NCI-H146 (cell line): ENCODE measurements at regions not wholly inside any gene's neighbourhood (a gene's known extent, or its start where the extent isn't known, plus 50 kb on each side); places are given as distances from the start of the nearest gene placed in this dataset.

Experiments used
- DNase-seq: peaks from one replicate; lab custom pipeline; 2025; lab: John Stamatoyannopoulos, UW

DNA sequence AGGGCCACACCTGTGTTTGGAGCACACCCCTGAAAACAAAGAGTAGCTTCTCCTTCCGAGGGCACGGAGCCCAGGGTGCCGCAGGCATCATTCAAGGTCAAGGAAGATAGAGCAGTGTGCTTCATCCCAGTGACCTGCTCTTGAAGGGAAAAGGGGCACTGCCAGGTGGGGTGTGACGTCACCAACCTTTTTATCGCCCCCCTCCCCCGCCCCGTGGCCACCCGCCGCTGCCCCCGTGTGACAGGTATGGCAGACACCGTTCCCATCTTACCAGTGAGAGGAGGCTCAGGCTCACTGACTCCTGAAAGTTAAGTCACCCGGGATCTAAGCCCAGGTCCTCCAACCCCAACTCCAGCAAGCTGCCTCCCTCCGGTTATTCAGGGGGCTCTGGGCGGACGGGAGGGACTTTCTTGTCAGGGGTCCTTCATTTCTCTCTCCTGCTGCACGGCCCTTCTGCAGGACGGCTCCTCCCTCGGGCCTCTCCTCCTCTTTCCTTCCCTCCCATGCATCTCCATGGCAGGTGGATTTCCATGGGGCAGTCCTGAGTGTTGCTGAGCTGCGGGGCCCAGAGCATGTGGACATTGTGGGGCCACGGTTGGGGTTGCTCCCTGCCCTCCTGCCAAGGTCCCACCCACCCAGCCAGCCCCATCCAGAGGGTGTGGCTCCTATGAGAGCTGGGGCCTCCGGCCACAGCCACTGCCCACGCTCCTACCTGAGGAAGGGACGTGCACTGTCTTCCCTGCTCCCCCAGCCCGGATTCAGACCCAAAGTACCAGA is 114.1 kb upstream of the HDAC4 start:
- DNase-seq: no peak

DNA sequence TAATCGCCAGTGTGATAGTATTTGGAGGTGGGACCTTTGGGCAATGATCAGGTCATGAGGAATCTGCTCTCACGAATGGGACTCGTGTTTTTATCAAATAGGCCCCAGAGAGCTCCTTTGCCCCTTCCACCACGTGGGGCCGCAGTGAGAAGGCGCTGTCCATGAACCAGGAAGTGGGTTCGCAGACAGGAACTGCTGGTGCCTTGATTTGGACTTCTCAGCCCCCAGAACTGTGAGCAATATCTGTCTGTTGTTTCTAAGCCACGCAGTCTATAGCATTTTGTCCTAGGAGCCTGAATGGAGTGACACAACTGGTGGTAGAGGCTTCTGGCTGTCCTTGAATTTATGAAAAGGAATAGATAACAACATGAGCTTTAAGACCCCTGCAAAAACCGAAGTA is 111.2 kb upstream of the HDAC4 start:
- no peak for DNase-seq

DNA sequence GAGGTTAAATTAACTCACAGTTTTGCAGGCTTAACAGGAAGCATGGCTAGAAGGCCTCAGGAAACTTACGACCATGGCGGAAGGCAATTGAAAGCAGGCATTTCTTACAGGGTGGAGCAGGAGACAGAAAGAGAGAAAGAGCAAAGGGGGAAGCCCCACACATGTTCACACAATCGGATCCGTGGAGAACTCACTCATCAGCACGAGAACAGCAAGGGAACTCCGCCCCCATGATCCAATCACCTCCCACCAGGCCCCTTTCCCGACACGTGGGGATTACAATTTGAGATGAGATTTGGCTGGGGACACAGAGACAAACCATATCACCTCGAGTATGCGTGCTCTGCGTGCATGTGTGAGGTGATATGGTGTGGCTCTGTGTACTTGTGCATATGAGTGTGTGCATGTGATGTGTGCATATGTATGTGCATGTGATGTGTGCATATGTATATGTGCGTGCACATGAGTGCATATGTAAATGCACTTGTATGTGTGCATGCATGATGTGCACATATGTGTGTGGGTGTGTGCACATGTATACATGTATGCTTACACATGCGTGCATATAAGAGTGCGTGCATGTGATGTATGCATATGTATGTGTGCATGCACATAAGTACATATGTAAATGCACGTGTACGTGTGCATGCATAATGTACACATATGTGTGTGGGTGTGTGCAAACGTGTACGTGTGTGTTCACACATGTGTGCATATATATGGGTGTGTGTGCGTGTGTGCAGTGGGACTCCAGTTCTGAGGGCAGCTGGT is 108.7 kb upstream of the HDAC4 start:
- DNase-seq: no peak

DNA sequence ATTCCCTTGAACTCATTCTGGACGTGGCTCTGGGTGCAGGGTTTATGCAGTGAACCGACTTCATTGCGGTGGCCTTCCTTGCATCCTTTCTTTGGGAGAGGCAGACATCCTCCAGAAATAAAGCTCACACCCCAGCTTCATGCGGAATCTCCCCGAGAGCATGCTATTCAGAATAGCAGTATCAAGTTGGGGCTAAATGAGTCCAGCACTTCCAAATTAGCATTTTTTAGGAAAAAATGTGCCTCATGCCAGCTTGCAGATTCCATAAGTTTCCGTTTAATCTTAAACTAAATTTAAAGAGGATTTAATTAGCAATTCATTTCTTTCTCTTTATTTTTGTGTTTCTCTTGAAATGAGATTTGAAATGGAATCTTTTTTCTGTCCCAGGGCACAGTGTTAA is 107.4 kb upstream of the HDAC4 start:
- no peak for DNase-seq

DNA sequence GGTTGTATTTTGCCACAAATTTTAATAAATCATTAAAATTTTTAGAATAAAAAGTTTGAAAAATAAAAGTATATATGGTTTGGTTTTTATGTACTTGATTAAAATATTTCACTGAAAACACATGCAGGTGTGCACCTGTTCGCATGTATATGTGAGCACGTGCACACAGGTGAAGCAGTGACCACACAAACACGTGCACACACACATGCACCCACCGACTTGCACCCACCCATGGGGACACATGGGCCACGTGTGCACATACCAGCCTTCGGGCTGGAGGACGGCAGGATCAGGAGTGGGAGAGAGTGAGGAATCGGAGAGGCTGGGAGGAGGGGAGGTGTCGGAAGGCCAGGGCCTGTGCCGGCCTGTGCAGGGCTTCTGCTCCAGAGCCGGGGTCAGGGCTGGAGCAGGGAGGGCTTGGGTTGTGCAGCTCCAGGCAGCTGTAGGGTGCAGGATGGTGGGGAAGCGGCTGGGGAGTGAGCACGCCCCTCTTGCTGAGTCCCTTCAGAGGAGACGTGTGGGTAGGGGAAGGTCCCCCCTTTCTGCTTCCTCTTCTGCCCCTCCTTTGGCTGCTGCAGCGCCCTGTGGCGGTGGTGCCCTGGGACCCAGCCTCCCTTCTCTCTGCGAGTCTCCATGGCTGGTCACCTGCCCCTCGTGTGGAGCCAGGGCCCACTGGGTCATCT is 106.9 kb upstream of the HDAC4 start:
- DNase-seq: no peak

DNA sequence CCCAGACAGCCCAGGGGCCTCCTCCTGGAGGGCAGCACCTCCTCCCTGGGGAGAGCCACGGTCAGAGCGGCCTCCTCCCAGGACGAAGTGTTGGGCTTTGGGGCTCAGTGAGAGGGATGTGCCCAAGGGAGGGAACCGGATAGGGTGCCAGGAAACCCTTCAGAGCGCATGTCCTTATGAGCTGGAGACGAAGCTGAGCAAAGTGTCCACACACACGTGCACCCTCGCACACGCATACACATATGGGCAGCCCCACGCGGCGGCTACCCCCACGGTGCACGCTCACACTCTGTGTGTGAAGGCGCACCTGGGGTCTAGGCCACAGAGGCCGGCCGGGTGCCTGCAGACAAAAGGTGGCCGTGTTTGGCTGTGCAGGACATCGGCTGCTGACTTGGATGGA is 106.1 kb upstream of the HDAC4 start:
- no peak for DNase-seq

DNA sequence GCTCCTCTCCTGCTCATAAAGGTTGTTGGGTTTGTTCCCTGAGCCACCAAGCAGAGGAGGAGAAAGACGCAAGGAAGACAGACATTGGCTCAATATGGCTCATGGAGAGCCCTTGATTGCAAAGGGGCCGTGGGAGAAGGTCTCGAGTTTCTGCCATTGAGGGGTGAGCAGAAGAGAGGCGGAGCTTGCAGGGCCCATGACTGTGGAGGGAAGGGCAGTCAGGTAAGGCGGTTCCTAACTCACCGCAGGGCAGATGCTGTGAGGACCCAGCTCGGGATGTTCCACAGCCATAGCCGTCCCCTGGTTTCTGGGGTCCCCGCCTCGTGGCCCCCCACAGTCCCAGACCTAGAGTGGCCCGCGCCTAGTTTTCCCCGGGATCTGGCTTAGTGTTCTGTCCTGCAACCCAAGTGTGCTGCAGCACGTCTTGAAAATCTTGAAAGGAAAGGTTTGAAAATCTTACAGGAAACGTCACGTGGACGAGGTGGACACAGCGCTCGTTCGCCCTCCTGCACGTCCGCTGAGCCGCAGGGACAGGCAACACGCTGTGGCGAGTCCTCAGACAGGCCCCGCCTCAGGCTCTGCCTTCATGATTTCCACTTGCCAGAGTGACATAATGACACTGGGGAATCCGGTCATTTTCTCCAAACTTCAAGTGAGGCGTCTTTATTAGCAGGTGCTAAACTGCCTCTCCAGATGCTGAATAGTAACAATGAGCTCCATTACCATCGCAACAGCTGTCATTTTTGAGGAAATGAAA is 105.5 kb upstream of the HDAC4 start:
- no peak for DNase-seq

DNA sequence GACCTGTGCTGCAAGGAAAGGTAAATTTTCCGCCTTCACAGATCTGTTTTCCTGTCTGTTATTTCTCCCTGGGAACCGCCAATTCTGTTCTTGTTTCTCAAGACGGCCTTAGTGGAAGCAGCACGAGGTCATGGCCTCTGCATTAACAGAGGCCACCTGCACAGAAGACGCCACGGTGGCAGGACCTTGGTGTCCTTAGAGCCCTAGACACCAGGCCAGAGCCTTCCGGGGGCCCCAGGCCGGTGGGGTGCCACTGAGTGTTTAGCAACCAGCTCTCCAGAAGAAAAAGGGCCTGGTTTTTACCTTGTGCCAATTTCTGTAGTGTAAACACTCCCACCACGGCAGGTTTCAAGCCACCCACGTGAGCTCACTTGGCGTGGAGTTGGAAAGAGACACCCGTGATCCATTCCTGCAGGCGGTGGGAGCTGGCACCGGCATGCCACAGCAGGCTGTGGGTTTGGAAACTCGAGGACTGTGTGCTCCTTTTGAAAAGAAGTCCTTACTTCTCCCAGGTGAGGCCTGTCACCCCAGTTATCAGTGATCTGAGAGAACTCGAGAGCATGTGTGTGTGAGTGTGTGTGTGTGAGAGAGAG is 103.9 kb upstream of the HDAC4 start:
- DNase-seq: no peak

DNA sequence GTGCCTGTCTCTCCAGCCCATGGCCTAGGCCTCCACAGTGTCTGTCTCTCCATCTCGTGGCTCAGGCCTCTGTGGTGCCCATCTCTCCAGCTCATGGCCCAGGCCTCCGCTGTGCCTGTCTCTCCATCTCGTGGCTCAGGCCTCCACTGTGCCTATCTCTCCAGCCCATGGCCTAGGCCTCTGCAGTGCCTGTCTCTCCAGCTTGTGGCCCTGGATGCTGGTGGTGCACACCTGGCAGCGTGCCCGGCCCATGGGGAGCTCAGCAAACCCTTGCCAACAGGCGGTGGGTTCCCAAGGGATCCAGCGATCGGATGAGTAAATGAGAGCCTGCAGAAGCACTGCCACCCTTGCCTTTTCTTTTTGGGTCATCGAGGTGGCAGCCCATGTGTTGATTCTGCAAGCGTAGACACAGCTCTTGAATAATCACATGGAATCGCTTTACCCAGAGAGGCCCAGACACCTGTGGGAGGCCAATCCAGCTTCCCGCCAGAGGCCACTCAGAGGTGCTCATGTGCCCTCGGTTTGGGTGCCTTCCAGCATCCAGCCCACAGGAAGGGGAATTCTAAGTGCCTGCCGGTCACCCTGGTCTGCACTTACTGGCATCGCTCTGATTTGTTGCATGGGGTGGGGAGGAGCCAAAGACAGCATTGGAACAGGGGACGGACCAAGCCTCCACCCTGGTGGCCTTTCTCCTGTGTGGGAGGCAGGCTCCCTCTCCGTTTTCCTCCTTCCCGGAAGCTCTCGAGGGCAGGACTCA is 101.8 kb upstream of the HDAC4 start:
- no peak for DNase-seq

DNA sequence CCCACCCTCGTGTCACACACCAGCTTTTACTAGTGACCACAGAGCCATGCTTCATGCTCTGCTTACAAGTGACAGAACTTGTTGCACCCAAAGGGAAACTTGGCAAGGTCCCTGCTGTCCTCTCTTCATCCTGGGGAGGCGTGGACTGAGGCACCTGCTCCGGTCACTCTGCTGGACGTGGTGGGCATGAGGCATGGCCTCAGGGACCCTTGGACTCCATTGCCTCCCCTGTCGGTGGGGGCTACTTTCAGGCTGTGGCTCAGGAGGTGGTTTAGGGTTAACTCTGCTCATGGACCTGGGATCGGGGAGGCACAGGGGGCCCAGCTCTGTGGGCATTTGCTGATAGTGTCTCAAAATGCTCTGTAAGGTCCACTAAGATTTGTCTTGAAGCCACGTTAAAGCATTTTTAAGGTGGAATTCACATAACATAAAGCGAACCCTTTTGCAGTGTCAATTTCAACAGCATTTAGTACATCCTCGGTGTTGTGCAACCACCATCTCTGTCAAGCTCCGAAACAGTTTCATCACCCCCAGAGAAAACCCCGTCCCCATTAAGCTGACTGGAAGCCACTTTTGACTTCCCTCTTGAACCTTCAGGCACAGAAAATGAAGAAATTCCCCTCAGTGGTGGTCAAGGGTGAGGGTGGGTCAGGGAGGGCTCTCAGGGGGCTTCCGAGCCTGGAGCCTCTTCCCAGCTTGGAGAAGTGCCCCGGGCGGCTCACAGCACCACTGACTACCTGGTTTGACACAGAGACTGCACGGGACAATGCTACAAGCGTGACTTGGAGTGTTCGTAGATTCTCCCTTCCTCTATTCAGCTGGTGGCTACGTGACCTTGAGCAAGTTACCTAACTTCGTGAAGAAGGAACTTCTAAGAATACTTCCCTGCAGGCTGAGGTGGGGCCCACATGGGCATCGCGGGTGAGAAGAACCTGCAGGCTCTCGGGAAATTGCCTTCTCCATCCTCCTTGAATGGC is 100.0 kb upstream of the HDAC4 start:
- no peak for DNase-seq

DNA sequence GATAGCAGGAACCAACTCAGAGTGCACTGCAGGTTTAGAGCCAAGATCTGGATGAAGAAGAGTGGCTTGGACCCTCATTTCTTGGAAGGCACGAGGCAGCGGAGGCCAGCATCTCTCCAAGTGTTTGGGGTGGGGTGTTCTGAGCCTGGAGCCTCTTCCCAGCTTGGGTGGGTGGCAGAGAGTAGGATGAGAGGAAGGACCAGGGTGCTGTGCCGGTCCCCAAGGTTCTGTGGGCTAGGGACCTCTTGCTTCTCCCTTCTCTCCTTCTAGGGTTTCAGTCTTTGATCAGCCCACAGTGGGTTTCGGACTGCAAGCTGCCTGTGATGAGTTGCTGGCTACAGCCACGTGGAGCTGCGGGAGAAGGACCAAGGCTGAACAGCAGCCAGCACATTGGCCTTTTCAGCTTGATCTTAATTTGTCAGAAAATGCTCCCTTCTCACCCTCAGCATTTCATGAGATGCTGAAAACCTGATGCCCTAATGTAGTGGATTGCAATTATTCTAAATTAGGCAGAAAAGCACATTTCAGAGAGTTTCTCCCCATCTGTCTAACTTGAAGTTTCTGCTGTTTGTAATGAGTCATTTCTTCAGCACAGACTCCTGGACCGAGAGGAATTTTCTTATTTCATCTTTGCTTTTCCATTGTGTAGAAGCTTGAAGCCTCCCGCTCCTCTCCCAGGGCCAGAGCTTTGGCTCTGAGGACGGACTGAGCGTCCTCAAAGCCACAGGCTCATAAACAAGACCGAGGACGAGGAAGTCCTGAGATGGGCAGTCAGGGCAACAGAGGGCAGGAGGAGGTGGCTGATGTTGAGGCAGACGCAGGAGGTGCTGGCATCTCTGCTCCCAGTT is 99.1 kb upstream of the HDAC4 start:
- DNase-seq: no peak

DNA sequence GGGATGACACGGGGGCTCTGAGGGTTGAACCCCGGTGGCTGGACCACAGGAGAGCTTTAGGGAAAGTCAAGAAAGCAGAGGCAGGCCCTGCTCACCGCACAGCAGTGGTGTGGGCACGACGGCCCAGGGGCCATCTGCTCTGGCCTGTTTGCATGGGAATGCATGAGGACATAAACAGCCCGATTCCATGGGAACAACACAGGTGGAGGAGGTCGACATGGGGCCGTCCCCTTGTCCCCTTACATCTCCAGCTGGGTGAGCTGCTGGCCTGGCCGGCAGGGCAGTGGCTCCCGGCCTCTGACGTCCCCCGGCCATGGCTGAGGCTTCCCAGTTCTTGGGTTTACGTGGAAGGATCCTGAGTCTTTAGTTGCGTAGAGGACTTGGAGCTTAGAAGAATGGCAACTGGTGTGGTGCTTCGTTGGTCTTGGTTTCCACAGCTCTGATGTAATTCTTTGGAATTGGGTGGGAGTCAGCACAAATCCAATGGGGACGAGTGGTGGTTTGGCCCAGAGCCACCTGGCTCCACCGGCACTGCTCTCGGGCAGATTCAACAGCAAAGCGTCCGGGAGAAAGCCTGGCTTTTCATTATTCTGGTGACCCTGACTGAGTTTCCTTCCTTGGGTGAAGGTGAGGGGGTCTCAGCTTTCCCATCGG is 98.3 kb upstream of the HDAC4 start:
- no peak for DNase-seq

DNA sequence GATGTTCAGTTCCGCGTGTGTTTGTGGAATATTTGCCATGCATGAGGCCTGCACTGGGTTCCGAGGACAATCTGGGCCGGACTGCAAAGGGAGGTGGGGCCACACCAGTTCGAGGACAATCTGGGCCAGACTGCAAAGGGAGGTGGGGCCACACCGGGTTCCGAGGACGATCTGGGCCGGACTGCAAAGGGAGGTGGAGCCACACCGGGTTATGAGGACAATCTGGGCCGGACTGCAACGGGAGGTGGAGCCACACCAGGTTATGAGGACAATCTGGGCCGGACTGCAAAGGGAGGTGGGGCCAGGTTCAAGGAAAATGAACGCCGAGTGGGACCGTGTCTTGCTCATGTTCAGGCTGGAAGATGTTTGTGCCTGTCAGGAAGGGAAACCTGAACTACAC is 97.8 kb upstream of the HDAC4 start:
- DNase-seq: no peak

DNA sequence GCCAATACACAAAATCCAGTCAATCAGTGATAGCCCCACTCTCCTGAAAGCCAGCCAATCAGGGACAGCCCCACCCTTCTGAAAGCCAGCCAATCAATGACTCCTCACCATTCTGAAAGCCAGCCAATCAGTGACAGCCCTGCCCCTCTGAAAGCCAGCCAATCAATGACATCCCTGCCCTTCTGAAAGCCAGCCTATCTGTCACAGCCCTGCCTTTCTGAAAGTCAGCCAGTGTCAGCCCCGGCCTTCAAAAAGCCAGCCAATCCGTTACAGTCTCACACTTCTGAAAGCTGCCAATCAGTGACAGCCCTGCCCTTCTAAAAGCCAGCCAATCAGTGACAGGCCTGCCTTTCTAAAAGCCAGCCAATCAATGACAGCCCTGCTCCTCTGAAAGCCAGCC is 95.9 kb upstream of the HDAC4 start:
- no peak for DNase-seq

DNA sequence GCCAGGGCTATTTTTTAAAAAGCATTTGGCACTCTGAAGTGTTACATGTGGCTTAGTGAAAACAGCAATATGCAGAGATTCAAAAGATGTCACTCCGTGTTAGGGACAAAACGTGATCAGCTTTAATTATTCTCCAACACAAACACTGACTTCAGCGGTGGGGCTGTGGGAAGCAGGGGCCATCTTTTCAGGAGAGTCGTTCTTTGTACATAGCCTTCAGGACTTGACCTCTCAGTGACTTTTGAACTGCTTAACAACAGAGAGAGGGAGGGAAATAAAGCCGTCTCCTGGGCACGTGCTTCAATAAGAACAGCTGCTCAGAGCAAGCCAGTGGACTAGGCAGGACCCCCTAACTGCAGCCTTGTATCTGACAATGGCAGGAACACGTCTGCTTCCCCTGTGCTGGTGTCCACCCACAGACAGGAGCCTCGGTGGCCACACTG is 95.0 kb upstream of the HDAC4 start:
- DNase-seq: no peak

DNA sequence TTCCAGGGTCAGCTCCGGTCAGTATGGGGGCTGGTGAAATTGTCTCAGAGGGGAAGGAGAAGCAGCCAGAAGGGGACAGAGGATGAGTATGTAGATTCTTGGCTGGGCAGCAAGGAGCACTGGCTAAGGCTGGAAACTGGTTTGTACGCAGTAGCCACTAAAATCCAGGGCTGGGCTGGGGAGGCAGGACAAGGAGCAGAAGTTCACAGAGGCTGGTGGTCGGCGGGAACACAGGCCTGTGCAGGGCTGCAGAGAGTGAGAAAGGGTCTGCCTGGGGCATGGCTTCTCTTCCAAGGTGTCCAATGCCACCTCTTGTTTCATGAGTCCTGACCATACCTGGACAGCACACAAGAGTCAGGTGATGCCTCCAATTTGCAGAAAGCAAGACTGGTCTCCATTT is 94.4 kb upstream of the HDAC4 start:
- no peak for DNase-seq

DNA sequence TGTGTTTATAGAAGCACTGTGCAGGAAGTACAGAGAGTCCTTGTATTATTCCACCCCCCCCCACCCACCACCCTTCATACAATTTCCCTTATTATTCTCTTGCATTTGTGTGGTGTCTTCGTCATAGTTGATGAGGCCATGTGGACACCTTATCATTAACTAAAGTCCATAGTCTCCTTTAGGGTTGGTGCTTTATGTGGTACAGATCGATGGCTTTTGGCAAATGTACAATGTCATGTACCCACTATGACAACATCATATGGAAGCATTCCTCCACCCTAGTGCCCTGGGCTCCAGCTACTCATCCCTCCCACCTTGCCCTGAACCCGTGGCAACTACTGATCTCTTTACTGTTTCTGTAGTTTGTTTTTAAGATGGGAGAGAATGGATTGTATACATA is 93.8 kb upstream of the HDAC4 start:
- no peak for DNase-seq

DNA sequence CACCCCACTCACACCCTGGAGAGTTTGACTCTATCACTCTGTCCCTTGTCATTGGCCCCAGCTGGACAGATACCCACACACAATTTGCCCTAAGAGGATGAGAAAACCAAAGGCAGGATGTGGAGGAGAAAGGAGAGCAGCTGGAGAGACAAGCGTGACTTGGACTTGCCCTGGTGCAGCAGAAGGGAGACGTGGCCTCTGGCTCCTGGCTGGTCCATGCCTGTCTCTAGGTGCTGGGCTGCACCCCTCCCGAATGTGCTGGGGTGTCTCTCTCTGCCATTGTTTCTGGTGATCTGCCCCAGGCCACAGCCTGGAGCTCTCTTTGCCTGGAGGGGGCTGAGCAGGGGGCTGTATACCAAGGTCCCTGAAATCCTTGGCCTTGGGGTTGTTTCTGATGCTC is 88.7 kb upstream of the HDAC4 start:
- DNase-seq: no peak
